ENCODE measurements at regions not wholly inside any gene's neighbourhood (a gene's known extent, or its start where the extent isn't known, plus 50 kb on each side); places are given as distances from the start of the nearest gene placed in this dataset.
"Not testable (repeated sequence)": the region's sequence is repeated elsewhere in the genome, so short reads cannot be mapped to it uniquely, and the experiment has no call there.

- DNase-seq = no peak
Measured at GRCh38 chr6:79431537-79431933, 105.7 kb downstream of the LCA5 start.

- no peak for DNase-seq
Measured at GRCh38 chr6:79430913-79431536, 106.2 kb downstream of the LCA5 start.

- DNase-seq = no peak
Measured at GRCh38 chr6:79427721-79428120, 109.5 kb downstream of the LCA5 start.

- no peak for DNase-seq
Measured at GRCh38 chr6:79426625-79427278, 110.5 kb downstream of the LCA5 start.

GRCh38 chr6:79425589-79426311 is 111.5 kb downstream of the LCA5 start:
- DNase-seq = no peak

- DNase-seq = no peak
Measured at GRCh38 chr6:79423216-79423615, 114.0 kb downstream of the LCA5 start.

- DNase-seq = no peak
Measured at GRCh38 chr6:79422666-79423065, 114.6 kb downstream of the LCA5 start.

- DNase-seq = peak; percentile 91
Measured at GRCh38 chr6:79421707-79422484, 115.3 kb downstream of the LCA5 start.

- DNase-seq = no peak
Measured at GRCh38 chr6:79421001-79421411, 116.2 kb downstream of the LCA5 start.

- DNase-seq = no peak
Measured at GRCh38 chr6:79420054-79420453, 117.2 kb downstream of the LCA5 start.

GRCh38 chr6:79416931-79417330 is 120.3 kb downstream of the LCA5 start:
- no peak for DNase-seq

- peak; percentile 64 for DNase-seq
Measured at GRCh38 chr6:79413562-79414002, 123.6 kb downstream of the LCA5 start.

GRCh38 chr6:79410806-79411205 is 126.4 kb downstream of the LCA5 start:
- DNase-seq = no peak

- no peak for DNase-seq
Measured at GRCh38 chr6:79408256-79408974, 128.8 kb downstream of the LCA5 start.

GRCh38 chr6:79404677-79405076 is 132.6 kb downstream of the LCA5 start:
- no peak for DNase-seq

GRCh38 chr6:79404261-79404660 is 133.0 kb downstream of the LCA5 start:
- no peak for DNase-seq

GRCh38 chr6:79403563-79403962 is 133.7 kb downstream of the LCA5 start:
- DNase-seq = no peak

GRCh38 chr6:79403086-79403485 is 134.1 kb downstream of the LCA5 start:
- no peak for DNase-seq

- DNase-seq = no peak
Measured at GRCh38 chr6:79399499-79399898, 137.7 kb downstream of the LCA5 start.

GRCh38 chr6:79398617-79399016 is 138.6 kb downstream of the LCA5 start:
- not testable (repeated sequence) for DNase-seq

- DNase-seq = no peak
Measured at GRCh38 chr6:79396625-79397024, 140.6 kb downstream of the LCA5 start.

- DNase-seq = no peak
Measured at GRCh38 chr6:79394690-79395089, 142.5 kb downstream of the LCA5 start.

Measured in skin of body (tissue), 1 donor.